Osteoblast (primary cell): ENCODE measurements at regions not wholly inside any gene's neighbourhood (a gene's known extent, or its start where the extent isn't known, plus 50 kb on each side); places are given as distances from the start of the nearest gene placed in this dataset.
A peak's percentile ranks its signal among the peaks of the same experiment; 100 is the strongest.

Source experiments
- DNase-seq: peaks from one replicate; pipeline ENCODE4 v3.0.0; 2011; ENCODE audit warnings: low spot score, mixed read lengths; ENCODE audit not compliant: insufficient read length; ENCODE audit errors: missing footprints
- H2AFZ ChIP-seq: 2 replicates; pipeline ENCODE4 v1.6.0; 2011; ENCODE audit warnings: mild to moderate bottlenecking, low read length
- H3K27ac ChIP-seq: 2 replicates; pipeline ENCODE4 v1.5.1; 2011; ENCODE audit warnings: mild to moderate bottlenecking, low read depth, low read length, moderate library complexity
- H3K27me3 ChIP-seq: 2 replicates; pipeline ENCODE4 v1.6.0; 2012; ENCODE audit warnings: mild to moderate bottlenecking, control low read depth, inconsistent platforms, low read length, moderate library complexity; ENCODE audit not compliant: insufficient read depth
- H3K36me3 ChIP-seq: 2 replicates; pipeline ENCODE4 v1.5.1; 2011; ENCODE audit warnings: mild to moderate bottlenecking, low read length, control low read depth, moderate library complexity; ENCODE audit not compliant: insufficient read depth
- H3K4me1 ChIP-seq: 2 replicates; pipeline ENCODE4 v1.5.1; 2011; ENCODE audit warnings: mild to moderate bottlenecking, low read length, control low read depth, moderate library complexity; ENCODE audit not compliant: insufficient read depth
- H3K4me2 ChIP-seq: 2 replicates; pipeline ENCODE4 v1.6.0; 2011; ENCODE audit warnings: mild to moderate bottlenecking, low read length; ENCODE audit not compliant: insufficient read depth
- H3K4me3 ChIP-seq: fragments of 200-600 bp; sonication (generic); 3 replicates; pipeline ENCODE4 v1.5.1; 2012; ENCODE audit warnings: mild to moderate bottlenecking, low read length, inconsistent platforms; ENCODE audit not compliant: insufficient read depth
- H3K79me2 ChIP-seq: 2 replicates; pipeline ENCODE4 v1.6.0; 2012; ENCODE audit warnings: mild to moderate bottlenecking, low read length, control low read depth, inconsistent platforms; ENCODE audit not compliant: insufficient read depth
- H3K9me3 ChIP-seq: 2 replicates; pipeline ENCODE4 v1.5.1; 2011; ENCODE audit warnings: low read depth, low read length, control low read depth
- H4K20me1 ChIP-seq: 2 replicates; pipeline ENCODE4 v1.6.0; 2012; ENCODE audit warnings: mild to moderate bottlenecking, low read length, control low read depth; ENCODE audit not compliant: insufficient read depth
- CTCF ChIP-seq: IDR thresholded peaks from 2 replicates; pipeline ENCODE4 v1.5.1; 2011; ENCODE audit warnings: mild to moderate bottlenecking, low read depth, low read length, moderate library complexity; ENCODE audit errors: extremely low read depth

- no peaks in the 10 kb centered on the region for H3K9me3 ChIP-seq
Observed at GRCh38 chr6:170464524-170464979, 88.6 kb downstream of the PSMB1 start.

GRCh38 chr6:170464080-170464479 lies 89.0 kb downstream of the PSMB1 start:
- peaks cover 6% of the 10 kb centered on the region for H3K4me1 ChIP-seq
- TF ChIP-seq CTCF = no peak
- H3K9me3 ChIP-seq = no peaks in the 10 kb centered on the region
- H3K27ac ChIP-seq = no peak overlapping the region
- no peak overlapping the region for H3K4me2 ChIP-seq
- H2AFZ ChIP-seq = no peak overlapping the region
- no peaks in the 10 kb centered on the region for H3K36me3 ChIP-seq
- no peak for DNase-seq
- no peaks in the 10 kb centered on the region for H3K79me2 ChIP-seq
- H3K27me3 ChIP-seq = no peaks in the 10 kb centered on the region
- H3K4me3 ChIP-seq = no peak overlapping the region
- H4K20me1 ChIP-seq = no peaks in the 10 kb centered on the region

More at GRCh38 chr6:170464524-170464979, 88.6 kb downstream of the PSMB1 start:
- no peaks in the 10 kb centered on the region for H3K27me3 ChIP-seq
- no peak for TF ChIP-seq CTCF
- no peaks in the 10 kb centered on the region for H3K79me2 ChIP-seq
- H3K4me2 ChIP-seq = no peak overlapping the region
- no peak overlapping the region for H2AFZ ChIP-seq
- H3K4me1 ChIP-seq = peaks cover 6% of the 10 kb centered on the region
- no peak overlapping the region for H3K4me3 ChIP-seq
- H3K36me3 ChIP-seq = no peaks in the 10 kb centered on the region
- DNase-seq = no peak
- no peaks in the 10 kb centered on the region for H4K20me1 ChIP-seq
- H3K27ac ChIP-seq = no peak overlapping the region

GRCh38 chr6:170463101-170463721 lies 89.9 kb downstream of the PSMB1 start:
- Histone ChIP-seq H3K9me3 (no peaks in the 10 kb centered on the region), H3K4me2 (no peak overlapping the region), H2AFZ (no peak overlapping the region), H3K27me3 (no peaks in the 10 kb centered on the region), H3K79me2 (no peaks in the 10 kb centered on the region), H3K4me1 (peaks cover 6% of the 10 kb centered on the region), H3K36me3 (no peaks in the 10 kb centered on the region), H3K27ac (no peak overlapping the region), H4K20me1 (no peaks in the 10 kb centered on the region), H3K4me3 (no peak overlapping the region)
- no peak for TF ChIP-seq CTCF
- DNase-seq = peak; percentile 48

- H3K79me2 ChIP-seq = no peaks in the 10 kb centered on the region
- H2AFZ ChIP-seq = no peak overlapping the region
- H3K4me2 ChIP-seq = no peak overlapping the region
- no peaks in the 10 kb centered on the region for H3K27me3 ChIP-seq
- no peaks in the 10 kb centered on the region for H3K36me3 ChIP-seq
- H3K4me3 ChIP-seq = no peak overlapping the region
- H3K4me1 ChIP-seq = peaks cover 6% of the 10 kb centered on the region
- DNase-seq = peak; percentile 65
- no peaks in the 10 kb centered on the region for H4K20me1 ChIP-seq
- no peak overlapping the region for H3K27ac ChIP-seq
- TF ChIP-seq CTCF = no peak
- H3K9me3 ChIP-seq = no peaks in the 10 kb centered on the region
Observed at GRCh38 chr6:170462366-170463020, 90.6 kb downstream of the PSMB1 start.
